Retinal pigment epithelial cell (primary cell): ENCODE measurements at regions not wholly inside any gene's neighbourhood (a gene's known extent, or its start where the extent isn't known, plus 50 kb on each side); places are given as distances from the start of the nearest gene placed in this dataset.

Experiments
- DNase-seq: peaks from one replicate; pipeline ENCODE4 v3.0.0-alpha.2; 2010; ENCODE audit warnings: low read depth
- H3K4me3 ChIP-seq: 2 replicates; pipeline ENCODE4 v1.5.1; 2011; ENCODE audit warnings: mild to moderate bottlenecking, low read length, control low read depth, moderate library complexity
- TF ChIP-seq, protein P1 (sequence below): conservative IDR thresholded peaks from 2 replicates; pipeline ENCODE4 v1.5.1; 2011; ENCODE audit warnings: low read depth, low read length, control low read depth, inconsistent platforms

GRCh38 chr6:143570147-143570853 lies 58.8 kb upstream of the FUCA2 start:
- DNase-seq, result no peak
- H3K4me3 ChIP-seq, result no peak overlapping the region
- TF ChIP-seq, protein P1, sequence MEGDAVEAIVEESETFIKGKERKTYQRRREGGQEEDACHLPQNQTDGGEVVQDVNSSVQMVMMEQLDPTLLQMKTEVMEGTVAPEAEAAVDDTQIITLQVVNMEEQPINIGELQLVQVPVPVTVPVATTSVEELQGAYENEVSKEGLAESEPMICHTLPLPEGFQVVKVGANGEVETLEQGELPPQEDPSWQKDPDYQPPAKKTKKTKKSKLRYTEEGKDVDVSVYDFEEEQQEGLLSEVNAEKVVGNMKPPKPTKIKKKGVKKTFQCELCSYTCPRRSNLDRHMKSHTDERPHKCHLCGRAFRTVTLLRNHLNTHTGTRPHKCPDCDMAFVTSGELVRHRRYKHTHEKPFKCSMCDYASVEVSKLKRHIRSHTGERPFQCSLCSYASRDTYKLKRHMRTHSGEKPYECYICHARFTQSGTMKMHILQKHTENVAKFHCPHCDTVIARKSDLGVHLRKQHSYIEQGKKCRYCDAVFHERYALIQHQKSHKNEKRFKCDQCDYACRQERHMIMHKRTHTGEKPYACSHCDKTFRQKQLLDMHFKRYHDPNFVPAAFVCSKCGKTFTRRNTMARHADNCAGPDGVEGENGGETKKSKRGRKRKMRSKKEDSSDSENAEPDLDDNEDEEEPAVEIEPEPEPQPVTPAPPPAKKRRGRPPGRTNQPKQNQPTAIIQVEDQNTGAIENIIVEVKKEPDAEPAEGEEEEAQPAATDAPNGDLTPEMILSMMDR, result no peak

DNA sequence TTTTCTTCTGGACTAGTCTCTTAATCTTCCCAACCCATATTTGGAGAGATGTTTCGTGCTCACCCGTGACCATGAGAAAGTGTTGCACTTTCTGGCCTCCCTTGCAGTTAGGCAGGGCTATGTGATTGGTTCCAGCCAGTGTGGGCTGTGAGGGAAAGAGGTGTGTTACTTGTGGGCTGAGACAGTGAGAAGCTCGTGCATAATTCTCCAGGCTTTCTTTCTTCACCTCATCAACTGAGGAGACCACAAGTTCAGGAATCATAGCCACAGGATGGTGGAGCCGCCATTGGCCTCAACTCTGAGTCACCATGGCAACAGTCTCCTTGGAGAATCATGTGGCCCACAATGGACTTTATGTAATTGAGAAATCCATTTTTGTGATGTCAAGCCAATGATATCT lies 57.5 kb upstream of the FUCA2 start:
- no peak overlapping the region for H3K4me3 ChIP-seq
- no peak for DNase-seq
- TF ChIP-seq, protein P1, result no peak

- TF ChIP-seq, protein P1, result no peak
- DNase-seq, result no peak
These were observed 53.0 kb upstream of the FUCA2 start for GRCh38 chr6:143564484-143565017.

GRCh38 chr6:143562143-143562542 lies 50.6 kb upstream of the FUCA2 start:
- TF ChIP-seq, protein P1, result no peak
- no peak for DNase-seq
- H3K4me3 ChIP-seq, result no peak overlapping the region

More at GRCh38 chr6:143564484-143565017, 53.0 kb upstream of the FUCA2 start:
- no peak overlapping the region for H3K4me3 ChIP-seq
